HUES48 (cell line): ENCODE measurements at regions not wholly inside any gene's neighbourhood (a gene's known extent, or its start where the extent isn't known, plus 50 kb on each side); places are given as distances from the start of the nearest gene placed in this dataset.

Source experiments
- H3K27ac ChIP-seq: one replicate; pipeline ENCODE4 v1.7.0; 2013; ENCODE audit warnings: low read depth, low read length, inconsistent platforms
- H3K27me3 ChIP-seq: 2 replicates; pipeline ENCODE4 v1.6.1; 2013; ENCODE audit warnings: mild to moderate bottlenecking, low read length; ENCODE audit not compliant: control insufficient read depth, insufficient read depth
- H3K36me3 ChIP-seq: 2 replicates; pipeline ENCODE4 v1.6.1; 2013; ENCODE audit warnings: low read length; ENCODE audit not compliant: control insufficient read depth, insufficient read depth
- H3K4me1 ChIP-seq: 2 replicates; pipeline ENCODE4 v1.6.1; 2013; ENCODE audit warnings: mild to moderate bottlenecking, low read length; ENCODE audit not compliant: control insufficient read depth, insufficient read depth
- H3K4me3 ChIP-seq: 2 replicates; pipeline ENCODE4 v1.5.1; 2013; ENCODE audit warnings: mild to moderate bottlenecking, low read depth, low read length
- H3K9ac ChIP-seq: 2 replicates; pipeline ENCODE4 v1.6.1; 2013; ENCODE audit warnings: mild to moderate bottlenecking, low read depth, low read length, moderate library complexity
- H3K9me3 ChIP-seq: 2 replicates; pipeline ENCODE4 v1.6.1; 2013; ENCODE audit warnings: low read length; ENCODE audit not compliant: control insufficient read depth, insufficient read depth

- H3K9me3 ChIP-seq, result no peaks in the 10 kb centered on the region
- H3K36me3 ChIP-seq, result no peaks in the 10 kb centered on the region
- H3K27ac ChIP-seq, result no peak overlapping the region
- H3K9ac ChIP-seq, result no peak overlapping the region
- no peak overlapping the region for H3K4me3 ChIP-seq
- H3K4me1 ChIP-seq, result no peaks in the 10 kb centered on the region
- H3K27me3 ChIP-seq, result no peaks in the 10 kb centered on the region
Measured at GRCh38 chr2:443741-444140, 155.8 kb upstream of the ALKAL2 start.

- no peaks in the 10 kb centered on the region for H3K9me3 ChIP-seq
- H3K36me3 ChIP-seq, result no peaks in the 10 kb centered on the region
- no peaks in the 10 kb centered on the region for H3K27me3 ChIP-seq
- H3K4me3 ChIP-seq, result no peak overlapping the region
- no peaks in the 10 kb centered on the region for H3K4me1 ChIP-seq
- no peak overlapping the region for H3K27ac ChIP-seq
- no peak overlapping the region for H3K9ac ChIP-seq
Measured at GRCh38 chr2:443216-443615, 155.3 kb upstream of the ALKAL2 start.

DNA sequence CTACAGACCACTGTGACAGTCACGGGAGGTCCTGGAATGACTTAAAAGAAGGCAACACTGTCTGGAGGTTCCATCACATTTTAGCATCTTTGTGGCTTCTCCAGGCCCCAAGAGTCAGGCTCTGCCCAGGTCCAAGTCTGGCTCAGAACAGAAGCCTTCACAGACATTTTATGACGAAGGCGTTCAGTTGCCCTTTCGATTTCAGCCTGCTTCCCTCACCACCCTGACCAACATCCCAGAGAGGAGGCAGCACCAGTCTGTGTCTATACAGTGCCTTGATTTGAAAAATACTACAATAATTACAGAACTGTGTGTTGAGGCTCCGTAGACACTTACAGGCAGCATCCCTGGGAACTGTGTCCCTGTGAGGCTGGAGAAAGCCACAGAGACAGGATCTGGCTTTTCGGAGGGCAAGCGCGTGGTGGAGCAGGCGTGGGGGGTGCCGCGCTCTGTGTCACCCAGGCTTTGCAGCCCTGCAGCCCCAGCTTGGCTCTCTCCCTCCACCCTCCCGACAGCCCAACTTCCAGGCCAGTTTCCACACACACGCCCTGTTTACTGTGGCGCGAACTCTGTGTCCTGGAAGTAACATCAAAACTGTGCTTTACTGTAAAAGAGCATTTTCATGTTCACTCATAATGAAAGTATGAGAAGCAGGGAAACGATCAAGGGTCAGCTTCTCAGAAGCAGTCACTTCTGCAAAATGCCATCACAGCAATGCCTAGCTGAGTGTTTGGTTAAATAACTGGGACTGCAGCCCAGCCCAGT lies 153.5 kb upstream of the ALKAL2 start:
- H3K4me3 ChIP-seq, result no peak overlapping the region
- no peaks in the 10 kb centered on the region for H3K4me1 ChIP-seq
- no peak overlapping the region for H3K27ac ChIP-seq
- no peak overlapping the region for H3K9ac ChIP-seq
- H3K36me3 ChIP-seq, result no peaks in the 10 kb centered on the region
- no peaks in the 10 kb centered on the region for H3K9me3 ChIP-seq
- H3K27me3 ChIP-seq, result no peaks in the 10 kb centered on the region

DNA sequence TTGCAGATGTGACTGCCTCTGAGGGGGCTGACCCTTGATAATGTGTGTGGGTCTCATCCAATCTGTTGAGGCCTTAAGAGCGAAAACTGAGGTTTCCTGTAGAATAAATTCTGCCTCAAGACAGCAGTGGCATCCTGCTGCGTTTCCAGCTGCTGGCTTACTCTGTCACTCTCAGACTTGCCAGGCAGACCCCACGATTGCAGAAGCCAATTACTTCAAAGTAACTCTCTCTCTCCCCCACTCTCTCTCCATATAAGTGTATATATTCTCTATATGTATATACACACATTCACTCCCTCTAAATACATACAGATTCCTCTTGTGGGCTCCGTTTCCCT lies 152.5 kb upstream of the ALKAL2 start:
- Histone ChIP-seq H3K27me3 (no peaks in the 10 kb centered on the region), H3K4me1 (no peaks in the 10 kb centered on the region), H3K36me3 (no peaks in the 10 kb centered on the region), H3K27ac (no peak overlapping the region), H3K4me3 (no peak overlapping the region), H3K9ac (no peak overlapping the region), H3K9me3 (no peaks in the 10 kb centered on the region)

- Histone ChIP-seq H3K4me1 (no peaks in the 10 kb centered on the region), H3K36me3 (no peaks in the 10 kb centered on the region), H3K9ac (no peak overlapping the region), H3K9me3 (no peaks in the 10 kb centered on the region), H3K4me3 (no peak overlapping the region), H3K27me3 (no peaks in the 10 kb centered on the region), H3K27ac (no peak overlapping the region)
Measured at GRCh38 chr2:439556-440402, 151.9 kb upstream of the ALKAL2 start.

- Histone ChIP-seq H3K9ac (no peak overlapping the region), H3K9me3 (no peaks in the 10 kb centered on the region), H3K36me3 (no peaks in the 10 kb centered on the region), H3K27ac (no peak overlapping the region), H3K27me3 (no peaks in the 10 kb centered on the region), H3K4me1 (peaks cover 4% of the 10 kb centered on the region), H3K4me3 (no peak overlapping the region)
Measured at GRCh38 chr2:439077-439476, 151.2 kb upstream of the ALKAL2 start.

DNA sequence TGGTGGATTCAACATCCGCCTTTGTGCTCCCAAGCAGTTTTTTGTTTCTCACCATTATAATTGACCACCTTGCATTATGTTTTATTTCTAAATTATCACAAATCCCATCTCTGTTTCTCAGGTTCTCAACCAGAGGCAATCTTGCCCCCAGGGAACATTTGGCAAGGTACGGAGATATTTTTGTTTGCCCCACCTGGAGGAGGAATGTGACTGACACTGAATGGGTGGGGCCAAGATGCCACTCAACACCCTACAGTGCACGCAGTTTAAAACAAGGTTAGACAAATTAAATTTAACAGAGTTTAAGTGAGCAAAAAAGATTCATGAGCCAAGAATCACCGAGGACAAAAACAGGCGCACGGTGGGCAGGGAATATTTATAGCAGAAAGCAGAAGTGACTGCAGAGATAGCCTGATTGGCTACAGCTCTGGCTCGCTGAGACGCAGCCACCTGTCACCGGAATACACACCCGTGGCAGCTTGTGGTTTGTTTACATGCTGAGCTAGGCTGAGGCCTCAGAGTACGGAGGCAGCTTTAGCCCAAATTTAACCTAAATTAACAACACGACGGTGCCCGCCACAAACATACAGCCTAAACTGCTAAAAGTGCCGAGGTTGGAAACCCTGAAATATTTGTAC lies 150.0 kb upstream of the ALKAL2 start:
- Histone ChIP-seq H3K4me1 (peaks cover 12% of the 10 kb centered on the region), H3K9me3 (no peaks in the 10 kb centered on the region), H3K27me3 (no peaks in the 10 kb centered on the region), H3K36me3 (no peaks in the 10 kb centered on the region), H3K4me3 (no peak overlapping the region), H3K27ac (no peak overlapping the region), H3K9ac (no peak overlapping the region)

GRCh38 chr2:437180-437579 lies 149.3 kb upstream of the ALKAL2 start:
- H3K4me3 ChIP-seq, result no peak overlapping the region
- no peaks in the 10 kb centered on the region for H3K27me3 ChIP-seq
- H3K27ac ChIP-seq, result no peak overlapping the region
- peaks cover 17% of the 10 kb centered on the region for H3K4me1 ChIP-seq
- H3K36me3 ChIP-seq, result no peaks in the 10 kb centered on the region
- H3K9ac ChIP-seq, result no peak overlapping the region
- H3K9me3 ChIP-seq, result no peaks in the 10 kb centered on the region

DNA sequence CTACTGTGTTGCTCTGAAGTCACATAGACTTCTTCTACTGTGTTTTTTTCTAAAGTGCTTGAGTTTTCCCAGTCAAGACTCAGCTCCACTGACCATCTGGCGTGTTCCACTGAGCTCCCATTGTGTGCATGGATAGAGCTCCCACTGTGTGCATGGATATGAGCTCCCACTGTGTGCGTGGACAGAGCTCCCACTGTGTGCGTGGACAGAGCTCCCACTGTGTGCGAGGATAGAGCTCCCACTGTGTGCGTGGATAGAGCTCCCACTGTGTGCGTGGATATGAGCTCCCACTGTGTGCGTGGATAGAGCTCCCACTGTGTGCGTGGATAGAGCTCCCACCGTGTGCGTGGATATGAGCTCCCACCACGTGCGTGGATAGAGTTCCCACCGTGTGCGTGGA lies 148.3 kb upstream of the ALKAL2 start:
- no peak overlapping the region for H3K4me3 ChIP-seq

DNA sequence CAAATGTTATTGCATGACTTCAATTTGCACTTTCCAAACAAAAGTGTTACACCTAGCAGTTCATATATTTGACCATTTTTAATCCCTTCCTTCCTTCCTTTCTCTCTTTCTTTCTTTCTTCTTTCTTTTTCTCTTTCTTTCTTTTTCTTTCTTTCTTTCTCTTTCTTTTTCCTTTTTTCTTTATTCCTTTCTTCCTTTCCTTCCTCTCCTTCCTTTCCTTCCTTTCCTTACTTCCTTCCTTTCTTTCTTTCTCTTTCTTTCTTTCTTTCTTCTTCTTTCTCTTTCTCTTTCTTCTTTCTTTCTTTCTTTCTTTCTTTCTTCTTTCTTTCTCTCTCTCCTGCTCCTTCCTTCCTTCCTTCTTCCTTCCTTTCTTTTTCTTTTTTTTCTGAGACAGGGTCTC lies 146.7 kb upstream of the ALKAL2 start:
- Histone ChIP-seq H3K27ac (no peak overlapping the region), H3K27me3 (no peaks in the 10 kb centered on the region), H3K4me3 (no peak overlapping the region), H3K9me3 (no peaks in the 10 kb centered on the region), H3K36me3 (no peaks in the 10 kb centered on the region), H3K9ac (no peak overlapping the region), H3K4me1 (peaks cover 17% of the 10 kb centered on the region)

More for the DNA sequence above, 148.3 kb upstream of the ALKAL2 start:
- H3K9me3 ChIP-seq, result no peaks in the 10 kb centered on the region
- no peak overlapping the region for H3K27ac ChIP-seq
- H3K9ac ChIP-seq, result no peak overlapping the region
- no peaks in the 10 kb centered on the region for H3K27me3 ChIP-seq
- H3K4me1 ChIP-seq, result peaks cover 17% of the 10 kb centered on the region
- H3K36me3 ChIP-seq, result no peaks in the 10 kb centered on the region

GRCh38 chr2:433216-433615 lies 145.3 kb upstream of the ALKAL2 start:
- peaks cover 17% of the 10 kb centered on the region for H3K4me1 ChIP-seq
- H3K36me3 ChIP-seq, result no peaks in the 10 kb centered on the region
- no peak overlapping the region for H3K9ac ChIP-seq
- H3K27ac ChIP-seq, result no peak overlapping the region
- no peak overlapping the region for H3K4me3 ChIP-seq
- no peaks in the 10 kb centered on the region for H3K9me3 ChIP-seq
- no peaks in the 10 kb centered on the region for H3K27me3 ChIP-seq
